ENCODE measurements at regions not wholly inside any gene's neighbourhood (a gene's known extent, or its start where the extent isn't known, plus 50 kb on each side); places are given as distances from the start of the nearest gene placed in this dataset.

GRCh38 chr12:31861360-31861759 is 97.9 kb upstream of the RESF1 start:
- Histone ChIP-seq H2AK5ac (ENCODE audit: insufficient read length, low read length) (no peak overlapping the region), H4K91ac (ENCODE audit: insufficient read length, low read depth, low read length) (no peak overlapping the region), H3K27ac (ENCODE audit: insufficient read length, low read depth, low read length) (no peak overlapping the region), H3K4me2 (ENCODE audit: insufficient read depth, insufficient read length, low read length) (no peak overlapping the region), H4K8ac (replicated peaks; ENCODE audit: insufficient read length, low read depth, low read length) (no peak overlapping the region), H2BK20ac (ENCODE audit: low read depth, low read length, poor library complexity, severe bottlenecking) (no peak overlapping the region), H4K5ac (ENCODE audit: insufficient read length, low read depth, low read length) (no peak overlapping the region), H2AFZ (ENCODE audit: low read length) (no peak overlapping the region), H3K23ac (ENCODE audit: insufficient read length, low read depth, low read length) (no peak overlapping the region), H2BK120ac (ENCODE audit: low read depth, low read length, poor library complexity, severe bottlenecking) (no peak overlapping the region), H2BK5ac (ENCODE audit: insufficient read length, low read length) (no peak overlapping the region), H3T11ph (ENCODE audit: low read length) (no peak overlapping the region), H3K23me2 (ENCODE audit: insufficient read length, low read depth, low read length, poor library complexity, severe bottlenecking) (no peaks in the 10 kb centered on the region), H3K56ac (ENCODE audit: insufficient read length, low read depth, low read length) (no peak overlapping the region), H3K4ac (ENCODE audit: low read depth, low read length) (no peak overlapping the region), H3K9me3 (ENCODE audit: control insufficient read depth, low read depth, low read length) (no peaks in the 10 kb centered on the region), H3K18ac (ENCODE audit: insufficient read length, low read depth, low read length) (no peak overlapping the region), H3K9ac (ENCODE audit: extremely low read depth, insufficient read length, low read length) (no peak overlapping the region), H3K27me3 (ENCODE audit: insufficient read depth, low read length) (no peaks in the 10 kb centered on the region), H3K79me2 (ENCODE audit: insufficient read depth, low read length) (no peaks in the 10 kb centered on the region), H3K14ac (ENCODE audit: insufficient read depth, low read length) (no peak overlapping the region), H2BK15ac (ENCODE audit: low read depth, low read length) (no peak overlapping the region), H2BK12ac (ENCODE audit: insufficient read length, low read depth, low read length) (no peak overlapping the region), H4K20me1 (ENCODE audit: control insufficient read depth, insufficient read depth, insufficient read length) (no peaks in the 10 kb centered on the region), H3K79me1 (ENCODE audit: insufficient read depth, low read depth, low read length, poor library complexity, severe bottlenecking) (no peaks in the 10 kb centered on the region), H3K4me1 (ENCODE audit: insufficient read depth, low read length) (no peaks in the 10 kb centered on the region)
- H3K4me1 Mint-ChIP-seq = no peaks in the 10 kb centered on the region
- peaks cover 0 to 6% (median 3%) of the 10 kb centered on the region in 3 experiments; a peak in 2 of 7 replicates for H3K36me3 Mint-ChIP-seq (ENCODE audit: insufficient read depth in 1 of 3, low read depth in 3 of 3)
- no peak overlapping the region for H3K4me3 Mint-ChIP-seq
- peaks cover 0 to 2% of the 10 kb centered on the region in 2 experiments; a peak in 2 of 5 replicates for H3K9me3 Mint-ChIP-seq
- H3K27me3 Mint-ChIP-seq (ENCODE audit: low read depth) = no peaks in the 10 kb centered on the region
- DNase-seq = no peak
- TF ChIP-seq CTCF (conservative IDR thresholded peaks at IDR 0.05) = no peak
- no peak overlapping the region for H3K27ac Mint-ChIP-seq
- no CpG with 5 or more reads among the region's 2 CpGs for WGBS (ENCODE audit: extremely low coverage, insufficient read length, low lambda C conversion rate)
